Peyer's patch (tissue), 4 donors: ENCODE measurements at regions not wholly inside any gene's neighbourhood (a gene's known extent, or its start where the extent isn't known, plus 50 kb on each side); places are given as distances from the start of the nearest gene placed in this dataset.

ENCODE experiments used
- POLR2A ChIP-seq, 2 donors: fragments of 450-650 bp; IDR thresholded peaks; one replicate each; pipeline ENCODE4 v1.5.1; 2017; ENCODE audit warnings: antibody characterized with exemption in 2 of 2, mild to moderate bottlenecking in 2 of 2, moderate library complexity in 2 of 2
- TF ChIP-seq, protein P1 (sequence below), 6 experiments: fragments of 450-650 bp in 4 of 6; fragments of 200-600 bp in 2 of 6; sonication (generic) in 1 of 6; IDR thresholded peaks; one replicate each; pipeline ENCODE4 v1.5.1; 2017 to 2019; ENCODE audit warnings: antibody characterized with exemption in 6 of 6, mild to moderate bottlenecking in 3 of 6, moderate library complexity in 1 of 6

GRCh38 chr2:103130857-103131256 lies 369.0 kb downstream of the TMEM182 start:
- TF ChIP-seq, protein P1, sequence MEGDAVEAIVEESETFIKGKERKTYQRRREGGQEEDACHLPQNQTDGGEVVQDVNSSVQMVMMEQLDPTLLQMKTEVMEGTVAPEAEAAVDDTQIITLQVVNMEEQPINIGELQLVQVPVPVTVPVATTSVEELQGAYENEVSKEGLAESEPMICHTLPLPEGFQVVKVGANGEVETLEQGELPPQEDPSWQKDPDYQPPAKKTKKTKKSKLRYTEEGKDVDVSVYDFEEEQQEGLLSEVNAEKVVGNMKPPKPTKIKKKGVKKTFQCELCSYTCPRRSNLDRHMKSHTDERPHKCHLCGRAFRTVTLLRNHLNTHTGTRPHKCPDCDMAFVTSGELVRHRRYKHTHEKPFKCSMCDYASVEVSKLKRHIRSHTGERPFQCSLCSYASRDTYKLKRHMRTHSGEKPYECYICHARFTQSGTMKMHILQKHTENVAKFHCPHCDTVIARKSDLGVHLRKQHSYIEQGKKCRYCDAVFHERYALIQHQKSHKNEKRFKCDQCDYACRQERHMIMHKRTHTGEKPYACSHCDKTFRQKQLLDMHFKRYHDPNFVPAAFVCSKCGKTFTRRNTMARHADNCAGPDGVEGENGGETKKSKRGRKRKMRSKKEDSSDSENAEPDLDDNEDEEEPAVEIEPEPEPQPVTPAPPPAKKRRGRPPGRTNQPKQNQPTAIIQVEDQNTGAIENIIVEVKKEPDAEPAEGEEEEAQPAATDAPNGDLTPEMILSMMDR (IDR thresholded peaks at IDR 0.05), result no peak
- no peak for TF ChIP-seq POLR2A (IDR thresholded peaks at IDR 0.05)
